CD14-positive monocyte (primary cell): ENCODE measurements at regions not wholly inside any gene's neighbourhood (a gene's known extent, or its start where the extent isn't known, plus 50 kb on each side); places are given as distances from the start of the nearest gene placed in this dataset.
"Not testable (repeated sequence)": the region's sequence is repeated elsewhere in the genome, so short reads cannot be mapped to it uniquely, and the experiment has no call there.

Experiments
- DNase-seq, 3 donors: peaks; one replicate each; pipeline ENCODE4 v3.0.0-alpha.2; 2011 to 2022
- H2AFZ ChIP-seq: 2 replicates; pipeline ENCODE4 v1.6.0; 2012; ENCODE audit warnings: mild to moderate bottlenecking, low read depth, low read length, inconsistent platforms; ENCODE audit not compliant: insufficient read depth, poor library complexity, severe bottlenecking
- H3K27ac ChIP-seq, 2 donors: 1 replicate in 1 of 2; 2 replicates in 1 of 2; pipeline ENCODE4 v1.5.1; 2012 to 2013; ENCODE audit warnings: low read length in 2 of 2, control low read depth in 1 of 2, inconsistent platforms in 1 of 2, low read depth in 1 of 2, mild to moderate bottlenecking in 1 of 2
- H3K27me3 ChIP-seq, 2 donors: one replicate each; pipeline versions ENCODE4 v1.6.0 to v1.6.1; 2011 to 2013; ENCODE audit warnings: low read length in 2 of 2; ENCODE audit not compliant: control insufficient read depth in 2 of 2, insufficient read depth in 2 of 2
- H3K36me3 ChIP-seq, 2 donors: replicated peaks in 1 of 2; 1 replicate in 1 of 2; 2 replicates in 1 of 2; pipeline versions ENCODE4 v1.5.1 to v1.6.1; 2012 to 2013; ENCODE audit warnings: low read length in 2 of 2, control low read depth in 1 of 2, inconsistent platforms in 1 of 2, mild to moderate bottlenecking in 1 of 2; ENCODE audit not compliant: insufficient read depth in 2 of 2, control insufficient read depth in 1 of 2
- H3K4me1 ChIP-seq, 2 donors: 1 replicate in 1 of 2; 2 replicates in 1 of 2; pipeline versions ENCODE4 v1.5.1 to v1.6.1; 2012 to 2013; ENCODE audit warnings: low read length in 2 of 2, control low read depth in 1 of 2, inconsistent platforms in 1 of 2, mild to moderate bottlenecking in 1 of 2, moderate library complexity in 1 of 2; ENCODE audit not compliant: insufficient read depth in 2 of 2, control insufficient read depth in 1 of 2
- H3K4me2 ChIP-seq: replicated peaks from 2 replicates; pipeline ENCODE3; 2012; ENCODE audit warnings: low read length, moderate library complexity, mild to moderate bottlenecking; ENCODE audit not compliant: poor library complexity, severe bottlenecking; ENCODE audit errors: extremely low read depth
- H3K4me3 ChIP-seq, 3 experiments: fragments of 200-600 bp in 1 of 3; sonication (generic) in 1 of 3; replicated peaks in 1 of 3; 1 replicate in 2 of 3; 2 replicates in 1 of 3; pipeline ENCODE4 v1.5.1; 2011 to 2013; ENCODE audit warnings: low read length in 3 of 3, mild to moderate bottlenecking in 3 of 3, control low read depth in 2 of 3, low read depth in 2 of 3, inconsistent platforms in 1 of 3, moderate library complexity in 1 of 3
- H3K79me2 ChIP-seq: 2 replicates; pipeline ENCODE4 v1.6.0; 2012; ENCODE audit warnings: mild to moderate bottlenecking, control low read depth, inconsistent platforms, low read length, moderate library complexity; ENCODE audit not compliant: insufficient read depth
- H3K9ac ChIP-seq: 2 replicates; pipeline ENCODE4 v1.6.0; 2017; ENCODE audit warnings: low read length, mild to moderate bottlenecking; ENCODE audit not compliant: insufficient read depth, poor library complexity, severe bottlenecking
- H3K9me3 ChIP-seq, 2 donors: replicated peaks in 1 of 2; 1 replicate in 1 of 2; 2 replicates in 1 of 2; pipeline versions ENCODE4 v1.5.1 to v1.6.1; 2012 to 2013; ENCODE audit warnings: low read length in 2 of 2, control low read depth in 1 of 2; ENCODE audit not compliant: control insufficient read depth in 1 of 2, insufficient read depth in 1 of 2
- H4K20me1 ChIP-seq: 2 replicates; pipeline ENCODE4 v1.6.0; 2012; ENCODE audit warnings: mild to moderate bottlenecking, low read length, control low read depth, moderate library complexity; ENCODE audit not compliant: insufficient read depth
- H3K27ac Mint-ChIP-seq, 7 donors: one replicate each; pipeline ENCODE4 v1.8.0; 2020; ENCODE audit warnings: mild to moderate bottlenecking in 7 of 7, mixed read lengths in 7 of 7, moderate library complexity in 6 of 7, inconsistent platforms in 2 of 7
- H3K27me3 Mint-ChIP-seq, 3 donors: one replicate each; pipeline ENCODE4 v1.8.0; 2021 to 2022; ENCODE audit warnings: low read depth in 3 of 3, mild to moderate bottlenecking in 3 of 3, mixed read lengths in 3 of 3, moderate library complexity in 3 of 3, inconsistent platforms in 1 of 3
- H3K36me3 Mint-ChIP-seq, 2 donors: one replicate each; pipeline ENCODE4 v1.8.0; 2020; ENCODE audit warnings: mixed read lengths in 2 of 2, inconsistent platforms in 1 of 2, mild to moderate bottlenecking in 1 of 2
- H3K4me1 Mint-ChIP-seq: one replicate; pipeline ENCODE4 v1.8.0; 2020; ENCODE audit warnings: mild to moderate bottlenecking, mixed read lengths
- H3K4me3 Mint-ChIP-seq, 2 donors: one replicate each; pipeline ENCODE4 v1.8.0; 2020; ENCODE audit warnings: mild to moderate bottlenecking in 2 of 2, mixed read lengths in 2 of 2, moderate library complexity in 1 of 2
- H3K9me3 Mint-ChIP-seq, 7 donors: one replicate each; pipeline ENCODE4 v1.8.0; 2020 to 2022; ENCODE audit warnings: mixed read lengths in 7 of 7, mild to moderate bottlenecking in 6 of 7, moderate library complexity in 6 of 7, inconsistent platforms in 2 of 7
- CTCF ChIP-seq: fragments of 200-600 bp; IDR thresholded peaks from one replicate; pipeline ENCODE4 v1.8.0; 2022; ENCODE audit warnings: antibody characterized with exemption, mild to moderate bottlenecking
- WGBS: methylation state at CpG from one replicate; pipeline ENCODE4 v1.1.5; 2013; ENCODE audit warnings: missing lambda C conversion rate; ENCODE audit not compliant: insufficient coverage; 5-methylcytosine and 5-hydroxymethylcytosine counted together
- intact Hi-C, 2 donors: fragments of 100-400 bp; cut with micrococcal nuclease; formaldehyde crosslinking; loops; one replicate each; pipeline versions ENCODE4 v1.15.0 to v1.15.1; 2023

- Histone ChIP-seq H3K79me2 (no peaks in the 10 kb centered on the region), H3K4me3 (no peak overlapping the region), H3K27ac (no peak overlapping the region), H3K4me1 (no peaks in the 10 kb centered on the region), H3K9me3 (no peaks in the 10 kb centered on the region), H3K27me3 (peaks cover 0 to 2% of the 10 kb centered on the region in 2 donors), H4K20me1 (no peaks in the 10 kb centered on the region), H3K9ac (no peak overlapping the region), H3K36me3 (no peaks in the 10 kb centered on the region), H2AFZ (no peak overlapping the region), H3K4me2 (no peak overlapping the region)
- no CpG with 5 or more reads among the region's 5 CpGs for WGBS
- Mint-ChIP-seq H3K36me3 (no peaks in the 10 kb centered on the region), H3K27ac (no peak overlapping the region), H3K27me3 (peaks cover 3 to 9% (median 8%) of the 10 kb centered on the region in 3 donors), H3K4me3 (no peak overlapping the region), H3K4me1 (no peaks in the 10 kb centered on the region), H3K9me3 (peaks cover 0 to 10% (median 4%) of the 10 kb centered on the region in 7 donors)
- TF ChIP-seq CTCF, result no peak
- intact Hi-C loops, result no loop called here
- no peak for DNase-seq
Observed at GRCh38 chr1:147417024-147417423, 124.3 kb upstream of the BCL9 start.

- H2AFZ ChIP-seq, H3K9me3 Mint-ChIP-seq, DNase-seq, H3K4me1 ChIP-seq, H3K4me3 ChIP-seq, H3K9me3 ChIP-seq, H3K79me2 ChIP-seq, H3K36me3 Mint-ChIP-seq, H3K9ac ChIP-seq, H3K4me3 Mint-ChIP-seq, intact Hi-C loops, H3K27ac Mint-ChIP-seq, H3K27ac ChIP-seq, H3K27me3 ChIP-seq, H3K4me1 Mint-ChIP-seq, H3K27me3 Mint-ChIP-seq, H4K20me1 ChIP-seq, H3K4me2 ChIP-seq, H3K36me3 ChIP-seq: not testable (repeated sequence)
- WGBS, result 94% methylated on average over 6 of the region's 31 CpGs
Observed at GRCh38 chr1:147423100-147423827, 118.0 kb upstream of the BCL9 start.
